ENCODE measurements at regions not wholly inside any gene's neighbourhood (a gene's known extent, or its start where the extent isn't known, plus 50 kb on each side); places are given as distances from the start of the nearest gene placed in this dataset.
A peak's percentile ranks its signal among the peaks of the same experiment; 100 is the strongest.

GRCh38 chr12:13576935-13577500 lies 380.5 kb downstream of the EMP1 start:
- intact Hi-C loops (cut with DNase I), result no loop called here
- no peak for DNase-seq

GRCh38 chr12:13573698-13574321 lies 377.3 kb downstream of the EMP1 start:
- intact Hi-C loops (cut with DNase I), result no loop called here
- no peak for DNase-seq

GRCh38 chr12:13571035-13571434 lies 374.5 kb downstream of the EMP1 start:
- intact Hi-C loops (cut with DNase I), result no loop called here
- DNase-seq, result no peak

- intact Hi-C loops (cut with DNase I), result no loop called here
- no peak for DNase-seq
Observed at GRCh38 chr12:13570005-13570694, 373.6 kb downstream of the EMP1 start.

GRCh38 chr12:13566292-13566691 lies 369.8 kb downstream of the EMP1 start:
- DNase-seq, result no peak
- intact Hi-C loops (cut with DNase I), result no loop called here

GRCh38 chr12:13564266-13564810 lies 367.8 kb downstream of the EMP1 start:
- intact Hi-C loops (cut with DNase I), result no loop called here

GRCh38 chr12:13563743-13564125 lies 367.2 kb downstream of the EMP1 start:
- intact Hi-C loops (cut with DNase I), result no loop called here
- peak in 2 of 10 donors; percentile 78 to 86 for DNase-seq

More at GRCh38 chr12:13564266-13564810, 367.8 kb downstream of the EMP1 start:
- no peak for DNase-seq

GRCh38 chr12:13562915-13563742 lies 366.6 kb downstream of the EMP1 start:
- intact Hi-C loops (cut with DNase I), result no loop called here
- peak in 3 of 10 donors; percentile 74 to 82 (median 77) for DNase-seq

- intact Hi-C loops (cut with DNase I), result no loop called here
- no peak for DNase-seq
Observed at GRCh38 chr12:13561923-13562322, 365.4 kb downstream of the EMP1 start.

GRCh38 chr12:13559318-13559978 lies 362.9 kb downstream of the EMP1 start:
- intact Hi-C loops (cut with DNase I), result no loop called here

GRCh38 chr12:13552830-13553229 lies 356.3 kb downstream of the EMP1 start:
- DNase-seq, result no peak
- intact Hi-C loops (cut with DNase I), result no loop called here

More at GRCh38 chr12:13559318-13559978, 362.9 kb downstream of the EMP1 start:
- no peak for DNase-seq

GRCh38 chr12:13547283-13547682 lies 350.8 kb downstream of the EMP1 start:
- intact Hi-C loops (cut with DNase I), result no loop called here
- no peak for DNase-seq

- peak in 1 of 10 donors; percentile 67 for DNase-seq
- intact Hi-C loops (cut with DNase I), result no loop called here
Observed at GRCh38 chr12:13546231-13546630, 349.7 kb downstream of the EMP1 start.

- intact Hi-C loops (cut with DNase I), result loop anchor here (5.0 kb wide), 1 partner anchor 262 kb away; no protein-coding TSS in a partner anchor
- DNase-seq, result no peak
Observed at GRCh38 chr12:13539051-13539450, 342.5 kb downstream of the EMP1 start.

- intact Hi-C loops (cut with DNase I), result loop anchor here (5.0 kb wide), 1 partner anchor 261 kb away; no protein-coding TSS in a partner anchor
- no peak for DNase-seq
Observed at GRCh38 chr12:13538136-13538535, 341.6 kb downstream of the EMP1 start.

- intact Hi-C loops (cut with DNase I), result loop anchor here (5.0 kb wide), 1 partner anchor 260 kb away; no protein-coding TSS in a partner anchor
- no peak for DNase-seq
Observed at GRCh38 chr12:13537623-13538022, 341.1 kb downstream of the EMP1 start.

- intact Hi-C loops (cut with DNase I), result loop anchor here (5.0 kb wide), 1 partner anchor 259 kb away; no protein-coding TSS in a partner anchor
- no peak for DNase-seq
Observed at GRCh38 chr12:13536219-13536910, 339.8 kb downstream of the EMP1 start.

GRCh38 chr12:13534645-13535398 lies 338.3 kb downstream of the EMP1 start:
- intact Hi-C loops (cut with DNase I), result loop anchor here (1.0 to 5.0 kb wide), 3 partner anchors 173 to 278 kb away; no protein-coding TSS in a partner anchor
- DNase-seq, result peak; percentile 55 to 96 (median 86)
